Putamen (tissue), 1 donor: ENCODE measurements at regions not wholly inside any gene's neighbourhood (a gene's known extent, or its start where the extent isn't known, plus 50 kb on each side); places are given as distances from the start of the nearest gene placed in this dataset.
"Not testable (repeated sequence)": the region's sequence is repeated elsewhere in the genome, so short reads cannot be mapped to it uniquely, and the experiment has no call there.

Experiments used
- DNase-seq: peaks from one replicate; pipeline ENCODE4 v3.0.0-alpha.2; 2016; ENCODE audit warnings: low spot score

- no peak for DNase-seq
These were observed 254.6 kb upstream of the GK2 start for GRCh38 chr4:79662651-79663050.

- no peak for DNase-seq
These were observed 253.2 kb upstream of the GK2 start for GRCh38 chr4:79661196-79661595.

- DNase-seq = not testable (repeated sequence)
These were observed 251.4 kb upstream of the GK2 start for GRCh38 chr4:79659308-79659870.

GRCh38 chr4:79657379-79657778, 249.4 kb upstream of the GK2 start:
- no peak for DNase-seq

GRCh38 chr4:79653871-79654270, 245.8 kb upstream of the GK2 start:
- no peak for DNase-seq

- no peak for DNase-seq
These were observed 244.7 kb upstream of the GK2 start for GRCh38 chr4:79652738-79653137.

GRCh38 chr4:79652232-79652631, 244.2 kb upstream of the GK2 start:
- no peak for DNase-seq

GRCh38 chr4:79651456-79651855, 243.4 kb upstream of the GK2 start:
- no peak for DNase-seq

GRCh38 chr4:79650794-79651431, 242.9 kb upstream of the GK2 start:
- DNase-seq = no peak

- no peak for DNase-seq
These were observed 242.2 kb upstream of the GK2 start for GRCh38 chr4:79650217-79650616.

- DNase-seq = no peak
These were observed 237.9 kb upstream of the GK2 start for GRCh38 chr4:79645942-79646341.

- no peak for DNase-seq
These were observed 230.7 kb upstream of the GK2 start for GRCh38 chr4:79638735-79639134.

- no peak for DNase-seq
These were observed 229.0 kb upstream of the GK2 start for GRCh38 chr4:79636991-79637390.

GRCh38 chr4:79634111-79634510, 226.1 kb upstream of the GK2 start:
- DNase-seq = no peak

- no peak for DNase-seq
These were observed 224.1 kb upstream of the GK2 start for GRCh38 chr4:79632114-79632513.

- DNase-seq = no peak
These were observed 218.6 kb upstream of the GK2 start for GRCh38 chr4:79626611-79627010.

- no peak for DNase-seq
These were observed 218.1 kb upstream of the GK2 start for GRCh38 chr4:79626101-79626500.

- no peak for DNase-seq
These were observed 217.3 kb upstream of the GK2 start for GRCh38 chr4:79625361-79625760.

GRCh38 chr4:79623021-79623870, 215.2 kb upstream of the GK2 start:
- no peak for DNase-seq

- no peak for DNase-seq
These were observed 213.0 kb upstream of the GK2 start for GRCh38 chr4:79621061-79621460.

- DNase-seq = no peak
These were observed 212.6 kb upstream of the GK2 start for GRCh38 chr4:79620617-79621016.

GRCh38 chr4:79613269-79613935, 205.4 kb upstream of the GK2 start:
- DNase-seq = no peak

- no peak for DNase-seq
These were observed 203.0 kb upstream of the GK2 start for GRCh38 chr4:79611026-79611425.
